Mesothelial cell of epicardium (in vitro differentiated cells): ENCODE measurements at regions not wholly inside any gene's neighbourhood (a gene's known extent, or its start where the extent isn't known, plus 50 kb on each side); places are given as distances from the start of the nearest gene placed in this dataset.

Experiments
- DNase-seq, 2 experiments: peaks; one replicate each; pipeline ENCODE4 v3.0.0; 2021; ENCODE audit warnings: low spot score in 2 of 2; ENCODE audit not compliant: unreplicated experiment in 2 of 2
- H3K27ac Mint-ChIP-seq: 2 replicates; pipeline ENCODE4 v1.8.0; 2021; ENCODE audit warnings: mixed read lengths
- H3K27me3 Mint-ChIP-seq: 2 replicates; pipeline ENCODE4 v1.8.0; 2021; ENCODE audit warnings: low read depth, mixed read lengths
- H3K36me3 Mint-ChIP-seq: 2 replicates; pipeline ENCODE4 v1.8.0; 2021; ENCODE audit warnings: mixed read lengths
- H3K4me1 Mint-ChIP-seq: 2 replicates; pipeline ENCODE4 v1.8.0; 2021; ENCODE audit warnings: mixed read lengths
- H3K4me3 Mint-ChIP-seq: 2 replicates; pipeline ENCODE4 v1.8.0; 2021; ENCODE audit warnings: mild to moderate bottlenecking, moderate library complexity, mixed read lengths
- H3K9me3 Mint-ChIP-seq: 2 replicates; pipeline ENCODE4 v1.8.0; 2021; ENCODE audit warnings: mixed read lengths
- CTCF ChIP-seq: fragments of 200-600 bp; sonication (generic); IDR thresholded peaks from one replicate; pipeline ENCODE4 v1.5.0; 2021; ENCODE audit warnings: antibody characterized with exemption; ENCODE audit not compliant: unreplicated experiment

- Mint-ChIP-seq H3K9me3 (peaks cover 5% of the 10 kb centered on the region), H3K27me3 (no peaks in the 10 kb centered on the region), H3K27ac (no peak overlapping the region), H3K4me1 (peaks cover 18% of the 10 kb centered on the region), H3K4me3 (no peak overlapping the region), H3K36me3 (no peaks in the 10 kb centered on the region)
- TF ChIP-seq CTCF, result no peak
- DNase-seq, result no peak
Measured at GRCh38 chr18:8951491-8951890, 151.0 kb upstream of the NDUFV2 start.

GRCh38 chr18:8952174-8952573 is 150.3 kb upstream of the NDUFV2 start:
- Mint-ChIP-seq H3K36me3 (no peaks in the 10 kb centered on the region), H3K4me1 (peaks cover 22% of the 10 kb centered on the region), H3K27ac (no peak overlapping the region), H3K27me3 (no peaks in the 10 kb centered on the region), H3K4me3 (no peak overlapping the region), H3K9me3 (peaks cover 3% of the 10 kb centered on the region)
- no peak for TF ChIP-seq CTCF
- no peak for DNase-seq

GRCh38 chr18:8952769-8953760 is 149.4 kb upstream of the NDUFV2 start:
- no peak for DNase-seq
- no peak for TF ChIP-seq CTCF
- H3K27me3 Mint-ChIP-seq, result no peaks in the 10 kb centered on the region
- H3K4me3 Mint-ChIP-seq, result no peak overlapping the region
- H3K4me1 Mint-ChIP-seq, result peaks cover 20% of the 10 kb centered on the region
- H3K9me3 Mint-ChIP-seq, result peaks cover 4% of the 10 kb centered on the region
- H3K27ac Mint-ChIP-seq, result no peak overlapping the region
- H3K36me3 Mint-ChIP-seq, result no peaks in the 10 kb centered on the region

- H3K27me3 Mint-ChIP-seq, result no peaks in the 10 kb centered on the region
- no peak for DNase-seq
- H3K36me3 Mint-ChIP-seq, result no peaks in the 10 kb centered on the region
- H3K9me3 Mint-ChIP-seq, result peaks cover 8% of the 10 kb centered on the region
- TF ChIP-seq CTCF, result no peak
- peaks cover 33% of the 10 kb centered on the region for H3K4me1 Mint-ChIP-seq
- H3K27ac Mint-ChIP-seq, result no peak overlapping the region
- H3K4me3 Mint-ChIP-seq, result no peak overlapping the region
Measured at GRCh38 chr18:8957731-8958130, 144.8 kb upstream of the NDUFV2 start.

- Mint-ChIP-seq H3K9me3 (peaks cover 5% of the 10 kb centered on the region), H3K4me1 (peaks cover 38% of the 10 kb centered on the region), H3K4me3 (no peak overlapping the region), H3K27me3 (no peaks in the 10 kb centered on the region), H3K36me3 (no peaks in the 10 kb centered on the region), H3K27ac (no peak overlapping the region)
- TF ChIP-seq CTCF, result no peak
- no peak for DNase-seq
Measured at GRCh38 chr18:8958660-8959059, 143.8 kb upstream of the NDUFV2 start.
